ENCODE measurements at regions not wholly inside any gene's neighbourhood (a gene's known extent, or its start where the extent isn't known, plus 50 kb on each side); places are given as distances from the start of the nearest gene placed in this dataset.

- TF ChIP-seq CTCF (conservative IDR thresholded peaks at IDR 0.05; ENCODE audit: low read length) (no peak), EZH2phosphoT487 (IDR thresholded peaks at IDR 0.05; ENCODE audit: borderline replicate concordance, low read depth, low read length) (no peak)
Measured at GRCh38 chr1:111052246-111052645, 87.6 kb downstream of the DRAM2 start.
